H9 (cell line): ENCODE measurements at regions not wholly inside any gene's neighbourhood (a gene's known extent, or its start where the extent isn't known, plus 50 kb on each side); places are given as distances from the start of the nearest gene placed in this dataset.
A peak's percentile ranks its signal among the peaks of the same experiment; 100 is the strongest.

Experiments
- DNase-seq: peaks from one replicate; pipeline ENCODE4 v3.0.0-alpha.2; 2017
- H2AFZ ChIP-seq: one replicate; pipeline ENCODE4 v1.6.1; 2013; ENCODE audit warnings: mild to moderate bottlenecking, low read length, control low read depth, moderate library complexity
- H2AK5ac ChIP-seq: 2 replicates; pipeline ENCODE4 v1.6.1; 2013; ENCODE audit warnings: low read length, control low read depth, mixed read lengths; ENCODE audit not compliant: insufficient read length
- H2BK120ac ChIP-seq: one replicate; pipeline ENCODE4 v1.6.1; 2013; ENCODE audit warnings: low read depth, mild to moderate bottlenecking, low read length, control low read depth, inconsistent platforms; ENCODE audit not compliant: poor library complexity, severe bottlenecking
- H2BK12ac ChIP-seq: 2 replicates; pipeline ENCODE4 v1.6.1; 2013; ENCODE audit warnings: low read length, control low read depth, mixed read lengths, low read depth; ENCODE audit not compliant: insufficient read length
- H2BK15ac ChIP-seq: 2 replicates; pipeline ENCODE4 v1.6.1; 2013; ENCODE audit warnings: low read depth, low read length, control low read depth
- H2BK20ac ChIP-seq: one replicate; pipeline ENCODE4 v1.6.1; 2013; ENCODE audit warnings: low read depth, mild to moderate bottlenecking, low read length, control low read depth, inconsistent platforms; ENCODE audit not compliant: poor library complexity, severe bottlenecking
- H2BK5ac ChIP-seq: 2 replicates; pipeline ENCODE4 v1.6.1; 2013; ENCODE audit warnings: low read length, control low read depth, mixed read lengths; ENCODE audit not compliant: insufficient read length
- H3K14ac ChIP-seq: 2 replicates; pipeline ENCODE4 v1.6.1; 2013; ENCODE audit warnings: low read length, control low read depth; ENCODE audit not compliant: insufficient read depth
- H3K18ac ChIP-seq: 2 replicates; pipeline ENCODE4 v1.6.1; 2013; ENCODE audit warnings: low read depth, mild to moderate bottlenecking, mixed read lengths, low read length, control low read depth; ENCODE audit not compliant: insufficient read length
- H3K23ac ChIP-seq: 2 replicates; pipeline ENCODE4 v1.6.1; 2013; ENCODE audit warnings: low read length, control low read depth, mixed read lengths, low read depth; ENCODE audit not compliant: insufficient read length
- H3K23me2 ChIP-seq: 2 replicates; pipeline ENCODE4 v1.6.1; 2013; ENCODE audit warnings: low read depth, mild to moderate bottlenecking, mixed read lengths, low read length, control low read depth; ENCODE audit not compliant: insufficient read length, poor library complexity, severe bottlenecking
- H3K27ac ChIP-seq: 2 replicates; pipeline ENCODE4 v1.5.1; 2013; ENCODE audit warnings: low read length, control low read depth, mixed read lengths, low read depth; ENCODE audit not compliant: insufficient read length
- H3K27me3 ChIP-seq: 2 replicates; pipeline ENCODE4 v1.6.1; 2013; ENCODE audit warnings: low read length, control low read depth, inconsistent platforms; ENCODE audit not compliant: insufficient read depth
- H3K4ac ChIP-seq: 2 replicates; pipeline ENCODE4 v1.6.1; 2013; ENCODE audit warnings: low read depth, mild to moderate bottlenecking, control low read depth, inconsistent platforms, low read length, moderate library complexity
- H3K4me1 ChIP-seq: 2 replicates; pipeline ENCODE4 v1.6.1; 2013; ENCODE audit warnings: low read length, control low read depth, inconsistent platforms; ENCODE audit not compliant: insufficient read depth
- H3K4me2 ChIP-seq: 2 replicates; pipeline ENCODE4 v1.6.1; 2013; ENCODE audit warnings: low read length, control low read depth, mixed read lengths; ENCODE audit not compliant: insufficient read length, insufficient read depth
- H3K56ac ChIP-seq: 2 replicates; pipeline ENCODE4 v1.6.1; 2013; ENCODE audit warnings: low read depth, mild to moderate bottlenecking, mixed read lengths, low read length, control low read depth; ENCODE audit not compliant: insufficient read length
- H3K79me1 ChIP-seq: 2 replicates; pipeline ENCODE4 v1.6.1; 2013; ENCODE audit warnings: low read depth, mild to moderate bottlenecking, moderate library complexity, low read length, control low read depth, inconsistent platforms; ENCODE audit not compliant: insufficient read depth, poor library complexity, severe bottlenecking
- H3K79me2 ChIP-seq: 2 replicates; pipeline ENCODE4 v1.6.1; 2013; ENCODE audit warnings: low read length, control low read depth, inconsistent platforms; ENCODE audit not compliant: insufficient read depth
- H3K9ac ChIP-seq: 2 replicates; pipeline ENCODE4 v1.6.1; 2013; ENCODE audit warnings: low read length, control low read depth, mixed read lengths; ENCODE audit not compliant: insufficient read length; ENCODE audit errors: extremely low read depth
- H3K9me3 ChIP-seq: one replicate; pipeline ENCODE4 v1.6.1; 2013; ENCODE audit warnings: low read depth, low read length, inconsistent platforms; ENCODE audit not compliant: control insufficient read depth
- H3T11ph ChIP-seq: one replicate; pipeline ENCODE4 v1.6.1; 2013; ENCODE audit warnings: mild to moderate bottlenecking, low read length, control low read depth, inconsistent platforms
- H4K20me1 ChIP-seq: one replicate; pipeline ENCODE4 v1.6.1; 2013; ENCODE audit not compliant: control insufficient read depth, insufficient read length, insufficient read depth
- H4K5ac ChIP-seq: 2 replicates; pipeline ENCODE4 v1.6.1; 2013; ENCODE audit warnings: low read depth, mild to moderate bottlenecking, mixed read lengths, low read length, control low read depth; ENCODE audit not compliant: insufficient read length
- H4K8ac ChIP-seq: replicated peaks from 2 replicates; pipeline ENCODE4 v1.6.1; 2013; ENCODE audit warnings: low read length, control low read depth, mixed read lengths, low read depth; ENCODE audit not compliant: insufficient read length
- H4K91ac ChIP-seq: 2 replicates; pipeline ENCODE4 v1.6.1; 2013; ENCODE audit warnings: low read depth, mild to moderate bottlenecking, moderate library complexity, mixed read lengths, low read length, control low read depth; ENCODE audit not compliant: insufficient read length
- H3K27ac Mint-ChIP-seq, 3 experiments: 2 replicates in 2 of 3; 3 replicates in 1 of 3; pipeline ENCODE4 v1.8.0; 2020 to 2021; ENCODE audit warnings: mixed read lengths in 3 of 3, mild to moderate bottlenecking in 1 of 3, moderate library complexity in 1 of 3
- H3K27me3 Mint-ChIP-seq: 2 replicates; pipeline ENCODE4 v1.8.0; 2021; ENCODE audit warnings: low read depth, mild to moderate bottlenecking, moderate library complexity, mixed read lengths
- H3K36me3 Mint-ChIP-seq, 3 experiments: 2 replicates in 2 of 3; 3 replicates in 1 of 3; pipeline ENCODE4 v1.8.0; 2020 to 2021; ENCODE audit warnings: low read depth in 3 of 3, mixed read lengths in 3 of 3; ENCODE audit not compliant: insufficient read depth in 1 of 3
- H3K4me1 Mint-ChIP-seq, 2 experiments: 2 replicates each; pipeline ENCODE4 v1.8.0; 2020; ENCODE audit warnings: mixed read lengths in 2 of 2
- H3K4me3 Mint-ChIP-seq, 2 experiments: 2 replicates in 1 of 2; 3 replicates in 1 of 2; pipeline ENCODE4 v1.8.0; 2020 to 2021; ENCODE audit warnings: mild to moderate bottlenecking in 2 of 2, mixed read lengths in 2 of 2, moderate library complexity in 1 of 2
- H3K9me3 Mint-ChIP-seq, 2 experiments: 2 replicates in 1 of 2; 3 replicates in 1 of 2; pipeline ENCODE4 v1.8.0; 2020; ENCODE audit warnings: mild to moderate bottlenecking in 2 of 2, mixed read lengths in 2 of 2, moderate library complexity in 1 of 2
- WGBS: extraction: QIAGEN DNeasy Blood & Tissue Kit; methylation state at CpG from one replicate; pipeline ENCODE4 v1.1.7; 2013; ENCODE audit warnings: missing lambda C conversion rate, low lambda C conversion rate, mixed read lengths; ENCODE audit not compliant: insufficient read length; ENCODE audit errors: extremely low coverage; 5-methylcytosine and 5-hydroxymethylcytosine counted together
- TF ChIP-seq, protein P1 (sequence below): fragments of 200-600 bp; sonication (generic); conservative IDR thresholded peaks from 3 replicates; pipeline ENCODE4 v1.8.0; 2021; ENCODE audit warnings: antibody characterized with exemption, mild to moderate bottlenecking

DNA sequence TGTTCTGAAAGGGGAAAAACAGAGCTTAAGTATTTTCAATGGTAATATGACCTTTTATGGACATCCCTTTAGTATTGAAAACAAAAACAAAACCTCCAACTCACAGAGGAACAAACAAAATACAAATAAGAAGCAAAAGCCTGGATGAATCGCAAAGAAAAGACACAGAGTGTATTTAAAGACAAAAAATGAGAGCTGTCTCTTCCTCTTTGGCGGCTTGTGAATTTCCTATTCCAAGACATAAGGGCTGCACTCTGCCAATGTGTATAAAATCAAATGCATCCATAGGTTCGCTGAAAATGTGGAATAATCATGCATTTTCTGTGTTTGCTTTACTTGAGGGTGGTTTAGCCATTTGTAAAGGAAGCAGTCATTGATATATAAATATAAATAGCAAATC, 739.3 kb upstream of the ZNF608 start:
- no peak overlapping the region for H3K9ac ChIP-seq

More for the DNA sequence above, 739.3 kb upstream of the ZNF608 start:
- no peak overlapping the region for H2BK12ac ChIP-seq
- H2BK120ac ChIP-seq, result no peak overlapping the region
- H3K36me3 Mint-ChIP-seq, result 0 out of 7 replicates have a peak, but pooled peaks cover 0 to 1% (median 0%) of the 10 kb centered on the region in 3 experiments
- H2AK5ac ChIP-seq, result no peak overlapping the region
- no peak overlapping the region for H3K4ac ChIP-seq
- H3K4me3 Mint-ChIP-seq, result no peak overlapping the region
- no peaks in the 10 kb centered on the region for H4K20me1 ChIP-seq
- peaks cover 4% of the 10 kb centered on the region in 2 experiments; a peak in 3 of 5 replicates for H3K9me3 Mint-ChIP-seq
- no peaks in the 10 kb centered on the region for H3K79me1 ChIP-seq
- H3K23me2 ChIP-seq, result no peaks in the 10 kb centered on the region
- peaks cover 3% of the 10 kb centered on the region for H3K4me1 ChIP-seq
- H2BK15ac ChIP-seq, result no peak overlapping the region
- H3K79me2 ChIP-seq, result no peaks in the 10 kb centered on the region
- H3K27me3 Mint-ChIP-seq, result no peaks in the 10 kb centered on the region
- no peak overlapping the region for H3K4me2 ChIP-seq
- no peak overlapping the region for H3K18ac ChIP-seq
- H4K5ac ChIP-seq, result no peak overlapping the region
- no peak for DNase-seq
- H3K27ac ChIP-seq, result no peak overlapping the region
- no peaks in the 10 kb centered on the region for H3K9me3 ChIP-seq
- H4K8ac ChIP-seq, result no peak overlapping the region
- peak overlapping the region; percentile 57 to 72 (median 62); a peak in 6 of 7 replicates for H3K27ac Mint-ChIP-seq
- no peaks in the 10 kb centered on the region for H3K27me3 ChIP-seq
- H3K23ac ChIP-seq, result no peak overlapping the region
- no peak overlapping the region for H3K56ac ChIP-seq
- no peak overlapping the region for H2BK5ac ChIP-seq
- TF ChIP-seq, protein P1, sequence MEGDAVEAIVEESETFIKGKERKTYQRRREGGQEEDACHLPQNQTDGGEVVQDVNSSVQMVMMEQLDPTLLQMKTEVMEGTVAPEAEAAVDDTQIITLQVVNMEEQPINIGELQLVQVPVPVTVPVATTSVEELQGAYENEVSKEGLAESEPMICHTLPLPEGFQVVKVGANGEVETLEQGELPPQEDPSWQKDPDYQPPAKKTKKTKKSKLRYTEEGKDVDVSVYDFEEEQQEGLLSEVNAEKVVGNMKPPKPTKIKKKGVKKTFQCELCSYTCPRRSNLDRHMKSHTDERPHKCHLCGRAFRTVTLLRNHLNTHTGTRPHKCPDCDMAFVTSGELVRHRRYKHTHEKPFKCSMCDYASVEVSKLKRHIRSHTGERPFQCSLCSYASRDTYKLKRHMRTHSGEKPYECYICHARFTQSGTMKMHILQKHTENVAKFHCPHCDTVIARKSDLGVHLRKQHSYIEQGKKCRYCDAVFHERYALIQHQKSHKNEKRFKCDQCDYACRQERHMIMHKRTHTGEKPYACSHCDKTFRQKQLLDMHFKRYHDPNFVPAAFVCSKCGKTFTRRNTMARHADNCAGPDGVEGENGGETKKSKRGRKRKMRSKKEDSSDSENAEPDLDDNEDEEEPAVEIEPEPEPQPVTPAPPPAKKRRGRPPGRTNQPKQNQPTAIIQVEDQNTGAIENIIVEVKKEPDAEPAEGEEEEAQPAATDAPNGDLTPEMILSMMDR, result no peak
- peaks cover 37% of the 10 kb centered on the region in 2 experiments for H3K4me1 Mint-ChIP-seq
- H4K91ac ChIP-seq, result no peak overlapping the region
- no peak overlapping the region for H2BK20ac ChIP-seq
- H2AFZ ChIP-seq, result no peak overlapping the region
- H3K14ac ChIP-seq, result no peak overlapping the region; the same call in 1 of the 2 replicates
- WGBS, result no CpG with 5 or more reads among the region's 3 CpGs
- no peak overlapping the region for H3T11ph ChIP-seq
